ENCODE measurements at regions not wholly inside any gene's neighbourhood (a gene's known extent, or its start where the extent isn't known, plus 50 kb on each side); places are given as distances from the start of the nearest gene placed in this dataset.

GRCh38 chr5:102554082-102554481 lies 55.3 kb upstream of the SLCO6A1 start:
- DNase-seq (ENCODE audit: low read depth in 1 of 2, low spot score in 1 of 2): no peak
- no peak for TF ChIP-seq CTCF (IDR thresholded peaks at IDR 0.05; ENCODE audit: low read depth, low read length)
- Histone ChIP-seq H3K27ac (no peak overlapping the region), H3K36me3 (no peaks in the 10 kb centered on the region), H3K9me3 (ENCODE audit: low read depth) (no peaks in the 10 kb centered on the region), H3K4me3 (no peak overlapping the region), H3K4me1 (ENCODE audit: low read depth) (no peaks in the 10 kb centered on the region), H3K27me3 (no peaks in the 10 kb centered on the region)

GRCh38 chr5:102554728-102555127 lies 55.9 kb upstream of the SLCO6A1 start:
- TF ChIP-seq CTCF (IDR thresholded peaks at IDR 0.05; ENCODE audit: low read depth, low read length): peak; percentile 19

GRCh38 chr5:102561894-102562760 lies 63.3 kb upstream of the SLCO6A1 start:
- Histone ChIP-seq H3K27me3 (no peaks in the 10 kb centered on the region), H3K4me1 (ENCODE audit: low read depth) (no peaks in the 10 kb centered on the region), H3K27ac (no peak overlapping the region), H3K4me3 (no peak overlapping the region), H3K36me3 (no peaks in the 10 kb centered on the region), H3K9me3 (ENCODE audit: low read depth) (no peaks in the 10 kb centered on the region)
- TF ChIP-seq CTCF (IDR thresholded peaks at IDR 0.05; ENCODE audit: low read depth, low read length): peak; percentile 87
- DNase-seq (ENCODE audit: low read depth in 1 of 2, low spot score in 1 of 2): peak in 1 of 2 donors; percentile 55

More at GRCh38 chr5:102554728-102555127, 55.9 kb upstream of the SLCO6A1 start:
- no peak overlapping the region for H3K27ac ChIP-seq
- no peaks in the 10 kb centered on the region for H3K27me3 ChIP-seq
- no peak overlapping the region for H3K4me3 ChIP-seq
- no peaks in the 10 kb centered on the region for H3K9me3 ChIP-seq (ENCODE audit: low read depth)
- no peaks in the 10 kb centered on the region for H3K4me1 ChIP-seq (ENCODE audit: low read depth)
- no peaks in the 10 kb centered on the region for H3K36me3 ChIP-seq
- peak; percentile 13 to 20 for DNase-seq (ENCODE audit: low read depth in 1 of 2, low spot score in 1 of 2)

- Histone ChIP-seq H3K4me3 (no peak overlapping the region), H3K27ac (no peak overlapping the region), H3K9me3 (ENCODE audit: low read depth) (no peaks in the 10 kb centered on the region), H3K27me3 (no peaks in the 10 kb centered on the region), H3K4me1 (ENCODE audit: low read depth) (no peaks in the 10 kb centered on the region), H3K36me3 (no peaks in the 10 kb centered on the region)
- no peak for DNase-seq (ENCODE audit: low read depth in 1 of 2, low spot score in 1 of 2)
- no peak for TF ChIP-seq CTCF (IDR thresholded peaks at IDR 0.05; ENCODE audit: low read depth, low read length)
Measured at GRCh38 chr5:102570747-102571146, 71.9 kb upstream of the SLCO6A1 start.

- H3K36me3 ChIP-seq: no peaks in the 10 kb centered on the region
- H3K4me1 ChIP-seq (ENCODE audit: low read depth): no peaks in the 10 kb centered on the region
- TF ChIP-seq CTCF (IDR thresholded peaks at IDR 0.05; ENCODE audit: low read depth, low read length): no peak
- H3K9me3 ChIP-seq (ENCODE audit: low read depth): no peaks in the 10 kb centered on the region
- H3K27me3 ChIP-seq: no peaks in the 10 kb centered on the region
- no peak for DNase-seq (ENCODE audit: low read depth in 1 of 2, low spot score in 1 of 2)
- H3K27ac ChIP-seq: no peak overlapping the region
- no peak overlapping the region for H3K4me3 ChIP-seq
Measured at GRCh38 chr5:102578362-102578761, 79.6 kb upstream of the SLCO6A1 start.

Data from cardiac muscle cell (in vitro differentiated cells and primary cell).